Right atrium auricular region (tissue), 2 donors: ENCODE measurements at regions not wholly inside any gene's neighbourhood (a gene's known extent, or its start where the extent isn't known, plus 50 kb on each side); places are given as distances from the start of the nearest gene placed in this dataset.

Experiments
- DNase-seq: peaks from one replicate; pipeline ENCODE4 v3.0.0-alpha.2; 2019; ENCODE audit warnings: low spot score
- H3K27ac ChIP-seq, 2 donors: fragments of 200-600 bp; sonication (generic); 1 replicate in 1 of 2; 2 replicates in 1 of 2; pipeline ENCODE4 v1.5.1; 2016 to 2019
- H3K27me3 ChIP-seq, 2 donors: fragments of 200-600 bp; sonication (generic); one replicate each; pipeline versions ENCODE4 v1.5.1 to v1.6.0; 2017 to 2019
- H3K36me3 ChIP-seq: fragments of 200-600 bp; sonication (generic); one replicate; pipeline ENCODE4 v1.5.1; 2016
- H3K4me1 ChIP-seq, 2 donors: fragments of 200-600 bp; sonication (generic); one replicate each; pipeline versions ENCODE4 v1.5.1 to v1.6.0; 2017 to 2019
- H3K4me3 ChIP-seq, 2 donors: fragments of 200-600 bp; sonication (generic); 1 replicate in 1 of 2; 2 replicates in 1 of 2; pipeline ENCODE4 v1.5.1; 2017 to 2019; ENCODE audit warnings: mild to moderate bottlenecking in 1 of 2, moderate library complexity in 1 of 2
- H3K9me3 ChIP-seq, 2 donors: fragments of 200-600 bp; sonication (generic); one replicate each; pipeline ENCODE4 v1.5.1; 2019
- TF ChIP-seq, protein P1 (sequence below), 2 donors: fragments of 200-600 bp; sonication (generic); IDR thresholded peaks; one replicate each; pipeline ENCODE4 v1.5.1; 2019; ENCODE audit warnings: antibody characterized with exemption in 2 of 2

DNA sequence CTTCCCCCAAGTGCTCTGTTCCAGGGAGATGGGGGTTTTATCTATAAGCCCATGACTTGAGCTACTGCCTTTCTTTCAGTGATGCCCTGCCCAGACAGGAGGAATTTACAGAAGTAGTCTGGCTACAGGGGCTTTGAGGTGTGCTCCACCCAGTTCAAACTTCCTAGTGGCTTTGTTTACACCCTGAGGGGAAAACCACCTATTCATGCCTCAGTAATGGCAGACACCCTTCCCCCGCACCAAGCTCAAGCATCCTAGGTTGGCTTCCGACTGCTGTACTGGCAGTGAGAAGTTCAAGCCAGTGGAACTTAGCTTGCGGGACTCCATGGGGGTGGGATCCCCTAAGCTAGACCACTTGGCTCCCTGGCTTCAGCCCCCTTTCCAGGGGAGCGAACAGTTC lies 154.6 kb downstream of the IZUMO3 start:
- no peaks in the 10 kb centered on the region for H3K9me3 ChIP-seq
- TF ChIP-seq, protein P1, sequence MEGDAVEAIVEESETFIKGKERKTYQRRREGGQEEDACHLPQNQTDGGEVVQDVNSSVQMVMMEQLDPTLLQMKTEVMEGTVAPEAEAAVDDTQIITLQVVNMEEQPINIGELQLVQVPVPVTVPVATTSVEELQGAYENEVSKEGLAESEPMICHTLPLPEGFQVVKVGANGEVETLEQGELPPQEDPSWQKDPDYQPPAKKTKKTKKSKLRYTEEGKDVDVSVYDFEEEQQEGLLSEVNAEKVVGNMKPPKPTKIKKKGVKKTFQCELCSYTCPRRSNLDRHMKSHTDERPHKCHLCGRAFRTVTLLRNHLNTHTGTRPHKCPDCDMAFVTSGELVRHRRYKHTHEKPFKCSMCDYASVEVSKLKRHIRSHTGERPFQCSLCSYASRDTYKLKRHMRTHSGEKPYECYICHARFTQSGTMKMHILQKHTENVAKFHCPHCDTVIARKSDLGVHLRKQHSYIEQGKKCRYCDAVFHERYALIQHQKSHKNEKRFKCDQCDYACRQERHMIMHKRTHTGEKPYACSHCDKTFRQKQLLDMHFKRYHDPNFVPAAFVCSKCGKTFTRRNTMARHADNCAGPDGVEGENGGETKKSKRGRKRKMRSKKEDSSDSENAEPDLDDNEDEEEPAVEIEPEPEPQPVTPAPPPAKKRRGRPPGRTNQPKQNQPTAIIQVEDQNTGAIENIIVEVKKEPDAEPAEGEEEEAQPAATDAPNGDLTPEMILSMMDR (IDR thresholded peaks at IDR 0.05), result no peak
- no peak for DNase-seq
- no peaks in the 10 kb centered on the region for H3K36me3 ChIP-seq
- no peak overlapping the region for H3K4me3 ChIP-seq
- H3K4me1 ChIP-seq, result no peaks in the 10 kb centered on the region
- no peak overlapping the region for H3K27ac ChIP-seq
- no peaks in the 10 kb centered on the region for H3K27me3 ChIP-seq

DNA sequence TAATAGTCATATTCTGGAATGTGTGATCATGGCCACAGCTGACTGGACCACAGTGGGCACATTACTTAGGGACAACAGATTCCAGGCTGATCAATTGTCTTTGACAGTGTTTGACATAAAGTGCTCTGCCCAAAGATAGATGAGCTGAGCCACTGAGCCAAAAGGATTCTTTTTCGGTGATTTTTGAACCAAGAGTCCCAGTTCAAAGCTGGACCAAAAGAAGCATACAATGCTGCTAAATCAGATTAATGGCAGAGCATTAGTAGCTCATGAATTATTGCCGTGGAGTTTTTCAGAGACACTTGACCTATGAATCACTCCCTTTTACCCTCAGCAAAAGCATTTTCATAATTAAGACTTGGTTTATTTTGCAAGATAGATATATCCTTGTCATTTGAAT lies 160.6 kb downstream of the IZUMO3 start:
- Histone ChIP-seq H3K4me1 (no peaks in the 10 kb centered on the region), H3K27ac (no peak overlapping the region), H3K36me3 (no peaks in the 10 kb centered on the region), H3K27me3 (no peaks in the 10 kb centered on the region), H3K4me3 (no peak overlapping the region), H3K9me3 (no peaks in the 10 kb centered on the region)
- no peak for DNase-seq
- TF ChIP-seq, protein P1 (IDR thresholded peaks at IDR 0.05), result no peak

DNA sequence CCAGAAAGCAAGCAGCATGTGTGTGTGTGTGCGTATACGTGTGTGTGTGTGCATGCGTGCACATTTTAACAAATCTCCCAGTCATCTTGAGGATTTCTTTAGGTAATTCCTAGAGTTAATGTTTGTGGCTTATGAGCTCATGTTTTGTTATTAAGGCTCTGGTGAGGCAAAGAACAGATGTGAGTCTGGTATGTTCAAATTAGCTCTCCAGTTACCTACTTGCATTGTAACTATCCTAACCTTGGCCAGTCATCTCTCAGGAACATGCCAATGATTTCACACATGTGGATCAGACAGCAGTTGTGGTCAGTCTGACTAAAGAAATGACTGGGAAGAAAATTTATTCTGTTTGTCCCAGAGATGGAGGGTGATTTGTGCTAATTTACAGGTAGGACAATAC lies 163.1 kb downstream of the IZUMO3 start:
- Histone ChIP-seq H3K4me3 (no peak overlapping the region), H3K4me1 (no peaks in the 10 kb centered on the region), H3K27me3 (no peaks in the 10 kb centered on the region), H3K9me3 (no peaks in the 10 kb centered on the region), H3K27ac (no peak overlapping the region), H3K36me3 (no peaks in the 10 kb centered on the region)
- TF ChIP-seq, protein P1 (IDR thresholded peaks at IDR 0.05), result no peak
- no peak for DNase-seq

DNA sequence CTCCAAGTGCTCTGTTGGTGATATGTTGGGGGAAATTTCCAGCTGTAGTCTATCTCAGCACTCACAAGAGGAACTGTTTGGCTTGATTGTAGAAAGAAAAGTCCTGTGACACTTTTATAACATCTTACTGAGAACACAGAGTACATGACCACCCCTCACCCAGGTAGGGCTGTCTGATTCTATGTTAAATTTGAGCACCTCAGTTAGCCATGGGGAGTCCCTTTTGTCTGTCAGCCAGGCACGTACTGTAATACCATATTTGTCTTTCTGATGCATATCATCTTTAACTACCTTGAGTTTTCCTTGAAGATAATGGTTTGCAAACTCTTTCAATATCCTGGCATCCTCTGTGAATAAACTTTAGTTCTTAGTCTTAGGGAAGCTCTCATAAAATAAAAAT lies 164.5 kb downstream of the IZUMO3 start:
- Histone ChIP-seq H3K27ac (no peak overlapping the region), H3K4me3 (no peak overlapping the region), H3K9me3 (peaks cover 0 to under 1% of the 10 kb centered on the region in 2 donors), H3K27me3 (no peaks in the 10 kb centered on the region), H3K36me3 (no peaks in the 10 kb centered on the region), H3K4me1 (no peaks in the 10 kb centered on the region)
- TF ChIP-seq, protein P1 (IDR thresholded peaks at IDR 0.05), result no peak
- DNase-seq, result no peak

DNA sequence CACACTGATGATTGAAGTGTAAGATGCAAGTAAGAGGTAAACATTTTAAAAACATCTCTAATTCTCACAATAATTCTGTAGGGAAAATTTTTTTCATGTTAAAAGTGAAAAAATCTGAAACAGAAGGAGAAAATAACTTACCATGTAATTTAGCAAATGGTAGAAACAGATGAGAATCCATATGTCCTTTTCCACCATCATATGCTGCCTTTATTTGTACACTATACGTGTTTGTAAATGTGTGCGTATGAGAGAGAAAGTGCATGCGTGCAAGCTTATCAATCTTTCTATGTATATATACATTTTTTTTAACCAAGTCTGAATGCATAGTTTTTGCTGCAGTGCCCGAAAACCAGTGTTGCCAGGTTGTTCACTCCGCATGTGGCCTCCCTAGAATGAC lies 186.7 kb downstream of the IZUMO3 start:
- no peak overlapping the region for H3K27ac ChIP-seq
- H3K4me3 ChIP-seq, result no peak overlapping the region
- no peak for DNase-seq
- no peaks in the 10 kb centered on the region for H3K27me3 ChIP-seq
- H3K9me3 ChIP-seq, result peaks cover 0 to 9% of the 10 kb centered on the region in 2 donors
- no peaks in the 10 kb centered on the region for H3K4me1 ChIP-seq
- H3K36me3 ChIP-seq, result no peaks in the 10 kb centered on the region
- TF ChIP-seq, protein P1 (IDR thresholded peaks at IDR 0.05), result no peak

DNA sequence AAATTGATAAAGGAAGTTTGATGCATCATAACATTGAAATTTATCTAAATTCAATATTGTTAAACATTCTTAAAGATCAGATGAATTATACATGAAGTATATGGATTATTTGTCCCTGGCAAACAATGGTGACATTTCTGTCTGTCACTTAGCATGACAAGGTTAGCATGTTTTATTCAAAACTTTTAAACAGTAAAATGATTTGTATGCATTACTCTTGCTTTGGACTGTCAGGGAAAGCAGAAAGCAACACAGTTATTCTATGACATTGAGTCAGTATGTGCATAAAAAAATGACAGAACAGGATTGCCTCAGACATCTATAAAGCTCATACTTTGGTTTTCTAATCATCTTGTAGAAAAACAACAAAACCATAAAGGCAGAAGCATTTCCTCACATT lies 193.7 kb downstream of the IZUMO3 start:
- Histone ChIP-seq H3K4me1 (no peaks in the 10 kb centered on the region), H3K27ac (no peak overlapping the region), H3K27me3 (no peaks in the 10 kb centered on the region), H3K4me3 (no peak overlapping the region), H3K36me3 (no peaks in the 10 kb centered on the region), H3K9me3 (no peaks in the 10 kb centered on the region)
- DNase-seq, result no peak
- TF ChIP-seq, protein P1 (IDR thresholded peaks at IDR 0.05), result no peak
